PC-3 (cell line): ENCODE measurements at regions not wholly inside any gene's neighbourhood (a gene's known extent, or its start where the extent isn't known, plus 50 kb on each side); places are given as distances from the start of the nearest gene placed in this dataset.

Source experiments
- ATAC-seq: fragments of 200-7000 bp; cut with Tn5 transposase; 2 replicates; pipeline ENCODE4 v1.9.1; 2020; ENCODE audit warnings: mild to moderate bottlenecking, moderate library complexity
- BruUV-seq: library from RNA; stranded (reverse); fragments of 400-500 nt; replicated peaks from 2 replicates; lab custom pipeline; 2021; lab: Mats Ljungman, UMichigan
- CTCF ChIA-PET: fragments of 300-600 bp; sonication (Branson Sonifier 250); formaldehyde crosslinking; loops from one replicate; lab custom pipeline; 2022; ENCODE audit warnings: antibody characterized with exemption; lab: Charles Lee
- POLR2A ChIA-PET: fragments of 300-600 bp; sonication (Branson Sonifier 250); formaldehyde crosslinking; loops from one replicate; lab custom pipeline; 2022; ENCODE audit warnings: antibody characterized with exemption; ENCODE audit not compliant: unreplicated experiment; lab: Charles Lee
- DNase-seq: peaks from one replicate; pipeline ENCODE4 v3.0.0-alpha.2; 2015
- H2AFZ ChIP-seq: fragments of 300-600 bp; sonication (generic); 2 replicates; pipeline ENCODE4 v1.6.0; 2016; ENCODE audit warnings: antibody characterized with exemption, low read length
- H3F3A ChIP-seq: fragments of 300-600 bp; sonication (generic); one replicate; pipeline ENCODE4 v1.6.0; 2017; ENCODE audit warnings: antibody characterized with exemption, low read length, control low read depth, mild to moderate bottlenecking; ENCODE audit not compliant: unreplicated experiment
- H3K27ac ChIP-seq: fragments of 300-600 bp; sonication (generic); 2 replicates; pipeline ENCODE4 v1.5.1; 2016; ENCODE audit warnings: mild to moderate bottlenecking, low read length
- H3K27me3 ChIP-seq: fragments of 300-600 bp; sonication (generic); 2 replicates; pipeline ENCODE4 v1.6.1; 2016; ENCODE audit warnings: low read length, mixed read lengths
- H3K36me3 ChIP-seq: fragments of 300-600 bp; sonication (generic); 2 replicates; pipeline ENCODE4 v1.6.1; 2016; ENCODE audit warnings: low read depth, mixed run types, low read length, mixed read lengths
- H3K4me1 ChIP-seq: fragments of 300-600 bp; sonication (generic); 2 replicates; pipeline ENCODE4 v1.5.1; 2016; ENCODE audit warnings: low read length; ENCODE audit not compliant: insufficient read depth
- H3K4me2 ChIP-seq: fragments of 300-600 bp; sonication (generic); 2 replicates; pipeline ENCODE4 v1.6.0; 2016; ENCODE audit warnings: low read length
- H3K4me3 ChIP-seq: fragments of 300-600 bp; sonication (generic); 2 replicates; pipeline ENCODE4 v1.5.1; 2016; ENCODE audit warnings: mild to moderate bottlenecking, low read length, mixed read lengths
- H3K79me2 ChIP-seq: fragments of 300-600 bp; sonication (generic); 2 replicates; pipeline ENCODE4 v1.6.1; 2017; ENCODE audit warnings: low read length, mixed read lengths
- H3K9ac ChIP-seq: fragments of 300-600 bp; sonication (generic); 2 replicates; pipeline ENCODE4 v1.6.0; 2016; ENCODE audit warnings: mild to moderate bottlenecking, low read length
- H3K9me2 ChIP-seq: fragments of 300-600 bp; sonication (generic); replicated peaks from 2 replicates; pipeline ENCODE4 v1.6.1; 2016; ENCODE audit warnings: mixed run types, low read length, mixed read lengths
- H3K9me3 ChIP-seq: fragments of 300-600 bp; sonication (generic); 2 replicates; pipeline ENCODE4 v1.6.1; 2016; ENCODE audit warnings: low read length, mixed read lengths
- H4K20me1 ChIP-seq: fragments of 300-600 bp; sonication (generic); 2 replicates; pipeline ENCODE4 v1.6.1; 2016; ENCODE audit warnings: low read length, mixed read lengths
- EZH2 ChIP-seq: fragments of 300-600 bp; sonication (generic); IDR thresholded peaks from one replicate; pipeline ENCODE4 v1.6.1; 2017; ENCODE audit warnings: antibody characterized with exemption, mild to moderate bottlenecking, low read length; ENCODE audit not compliant: unreplicated experiment
- EZH2phosphoT487 ChIP-seq: fragments of 300-600 bp; sonication (generic); IDR thresholded peaks from 2 replicates; pipeline ENCODE4 v1.6.1; 2018; ENCODE audit warnings: mild to moderate bottlenecking, antibody characterized with exemption, low read length, borderline replicate concordance
- intact Hi-C: fragments of 100-400 bp; cut with micrococcal nuclease; formaldehyde crosslinking; loops from 2 replicates; pipeline ENCODE4 v1.9.0; 2023
- TF ChIP-seq, protein P1 (sequence below): fragments of 300-600 bp; sonication (generic); conservative IDR thresholded peaks from 2 replicates; pipeline ENCODE4 v1.5.1; 2017; ENCODE audit warnings: antibody characterized with exemption, low read depth, mild to moderate bottlenecking, low read length

DNA sequence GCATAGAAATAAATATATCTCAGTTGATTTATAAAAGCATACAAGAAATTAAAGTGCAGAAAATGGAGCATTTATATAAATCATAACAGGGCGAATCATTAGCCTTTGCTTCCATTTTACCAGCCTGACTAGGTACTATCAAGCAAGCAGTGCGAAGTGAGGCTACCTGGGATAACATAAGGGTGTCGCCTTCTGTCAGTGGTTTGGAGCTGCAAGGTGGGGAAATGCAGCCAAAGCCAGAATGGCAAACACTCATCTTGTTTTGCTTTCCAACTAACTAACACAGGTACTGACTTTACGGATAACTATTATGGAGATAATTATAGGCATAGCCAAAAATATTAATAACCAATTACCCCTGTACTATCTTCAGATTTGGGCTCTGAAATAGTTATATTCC, 1459.8 kb downstream of the RAPGEF2 start:
- DNase-seq: no peak
- H3K27ac ChIP-seq: no peak overlapping the region
- TF ChIP-seq EZH2phosphoT487 (no peak), EZH2 (no peak)
- TF ChIP-seq, protein P1, sequence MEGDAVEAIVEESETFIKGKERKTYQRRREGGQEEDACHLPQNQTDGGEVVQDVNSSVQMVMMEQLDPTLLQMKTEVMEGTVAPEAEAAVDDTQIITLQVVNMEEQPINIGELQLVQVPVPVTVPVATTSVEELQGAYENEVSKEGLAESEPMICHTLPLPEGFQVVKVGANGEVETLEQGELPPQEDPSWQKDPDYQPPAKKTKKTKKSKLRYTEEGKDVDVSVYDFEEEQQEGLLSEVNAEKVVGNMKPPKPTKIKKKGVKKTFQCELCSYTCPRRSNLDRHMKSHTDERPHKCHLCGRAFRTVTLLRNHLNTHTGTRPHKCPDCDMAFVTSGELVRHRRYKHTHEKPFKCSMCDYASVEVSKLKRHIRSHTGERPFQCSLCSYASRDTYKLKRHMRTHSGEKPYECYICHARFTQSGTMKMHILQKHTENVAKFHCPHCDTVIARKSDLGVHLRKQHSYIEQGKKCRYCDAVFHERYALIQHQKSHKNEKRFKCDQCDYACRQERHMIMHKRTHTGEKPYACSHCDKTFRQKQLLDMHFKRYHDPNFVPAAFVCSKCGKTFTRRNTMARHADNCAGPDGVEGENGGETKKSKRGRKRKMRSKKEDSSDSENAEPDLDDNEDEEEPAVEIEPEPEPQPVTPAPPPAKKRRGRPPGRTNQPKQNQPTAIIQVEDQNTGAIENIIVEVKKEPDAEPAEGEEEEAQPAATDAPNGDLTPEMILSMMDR: no peak
- H3K4me2 ChIP-seq: no peak overlapping the region
- no peaks in the 10 kb centered on the region for H3K36me3 ChIP-seq
- no peak overlapping the region for H3K9ac ChIP-seq
- no peaks in the 10 kb centered on the region for H3K79me2 ChIP-seq
- no TSS peak for BruUV-seq
- no peak overlapping the region for H2AFZ ChIP-seq
- ChIA-PET CTCF (no interaction called here), POLR2A (no interaction called here)
- no peak for ATAC-seq
- H4K20me1 ChIP-seq: no peaks in the 10 kb centered on the region
- no peaks in the 10 kb centered on the region for H3K9me3 ChIP-seq
- no peaks in the 10 kb centered on the region for H3K4me1 ChIP-seq
- H3F3A ChIP-seq: no peaks in the 10 kb centered on the region
- intact Hi-C loops: no loop called here
- H3K4me3 ChIP-seq: no peak overlapping the region
- H3K9me2 ChIP-seq: no peaks in the 10 kb centered on the region
- no peaks in the 10 kb centered on the region for H3K27me3 ChIP-seq

DNA sequence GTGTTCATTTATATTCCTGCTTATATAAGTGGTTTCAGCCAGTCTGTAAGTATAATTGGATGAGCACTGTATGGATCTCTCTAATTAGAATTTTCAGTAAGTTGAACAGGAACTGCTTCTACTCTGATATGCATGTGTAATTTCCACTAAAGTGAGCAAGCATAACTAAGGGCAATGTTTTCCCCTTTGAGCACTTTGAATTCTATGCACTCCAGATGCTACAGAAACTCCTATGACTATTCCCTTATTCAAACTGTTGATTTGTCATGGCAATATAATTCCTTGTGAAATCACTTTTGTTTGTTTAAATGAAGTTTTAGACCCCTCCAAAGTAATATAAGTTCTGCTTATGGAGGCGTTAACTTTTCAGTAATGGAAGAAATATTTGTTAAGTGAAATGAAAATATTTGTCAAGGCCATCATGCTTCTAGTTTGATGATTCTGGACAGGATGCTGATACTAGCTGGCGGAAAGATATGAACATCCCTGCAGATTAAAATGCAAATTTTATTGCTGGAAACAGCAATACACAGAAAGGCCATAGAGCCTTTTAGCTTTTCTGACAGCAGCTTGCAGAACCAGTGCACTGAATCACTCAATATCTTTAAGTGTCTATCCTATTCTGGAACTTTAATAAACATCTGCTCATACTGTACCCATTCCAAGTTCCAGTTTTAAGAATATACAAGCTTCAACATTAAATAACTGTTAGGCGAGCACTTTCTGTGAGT, 1460.8 kb downstream of the RAPGEF2 start:
- TF ChIP-seq, protein P1: no peak
- TF ChIP-seq EZH2phosphoT487: no peak
- TF ChIP-seq EZH2: no peak
- Histone ChIP-seq H3K9ac (no peak overlapping the region), H3K4me2 (no peak overlapping the region), H4K20me1 (no peaks in the 10 kb centered on the region), H3K36me3 (no peaks in the 10 kb centered on the region), H3F3A (no peaks in the 10 kb centered on the region), H3K27ac (no peak overlapping the region), H2AFZ (no peak overlapping the region), H3K4me1 (no peaks in the 10 kb centered on the region), H3K79me2 (no peaks in the 10 kb centered on the region), H3K4me3 (no peak overlapping the region), H3K27me3 (no peaks in the 10 kb centered on the region), H3K9me3 (no peaks in the 10 kb centered on the region), H3K9me2 (no peaks in the 10 kb centered on the region)
- intact Hi-C loops: no loop called here
- CTCF ChIA-PET: no interaction called here
- no peak for ATAC-seq
- no TSS peak for BruUV-seq
- POLR2A ChIA-PET: no interaction called here
- no peak for DNase-seq

DNA sequence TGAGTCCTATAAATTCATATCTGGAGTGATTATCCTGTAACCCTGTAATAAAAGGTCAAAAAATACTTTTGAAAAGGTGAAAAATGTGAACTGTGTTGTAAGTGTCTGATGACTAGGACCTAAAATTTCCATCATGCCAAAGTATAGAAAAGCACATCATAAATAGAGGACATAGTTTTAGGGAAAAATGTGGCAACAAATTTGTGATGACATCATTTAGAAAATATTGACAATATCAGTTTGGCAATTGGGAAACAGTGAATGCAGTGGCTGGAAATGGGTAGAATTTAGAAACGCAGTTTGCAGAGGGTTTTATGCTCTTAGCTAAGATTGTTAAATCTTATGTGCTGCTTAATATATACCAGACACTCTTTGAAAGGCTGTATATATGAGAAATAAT, 1464.8 kb downstream of the RAPGEF2 start:
- no TSS peak for BruUV-seq
- no peaks in the 10 kb centered on the region for H3K79me2 ChIP-seq
- CTCF ChIA-PET: no interaction called here
- H3K4me3 ChIP-seq: no peak overlapping the region
- no peaks in the 10 kb centered on the region for H3K9me3 ChIP-seq
- H3K27ac ChIP-seq: no peak overlapping the region
- H3K36me3 ChIP-seq: no peaks in the 10 kb centered on the region
- H3K4me2 ChIP-seq: no peak overlapping the region
- POLR2A ChIA-PET: no interaction called here
- intact Hi-C loops: no loop called here
- H3K4me1 ChIP-seq: no peaks in the 10 kb centered on the region
- ATAC-seq (no peak), DNase-seq (no peak)
- no peaks in the 10 kb centered on the region for H4K20me1 ChIP-seq
- no peak overlapping the region for H3K9ac ChIP-seq
- H3K27me3 ChIP-seq: no peaks in the 10 kb centered on the region
- H3F3A ChIP-seq: no peaks in the 10 kb centered on the region
- TF ChIP-seq, protein P1: no peak
- TF ChIP-seq EZH2 (no peak), EZH2phosphoT487 (no peak)
- H3K9me2 ChIP-seq: no peaks in the 10 kb centered on the region
- H2AFZ ChIP-seq: no peak overlapping the region
